Effector CD8-positive, alpha-beta T cell (primary cell): ENCODE measurements at regions not wholly inside any gene's neighbourhood (a gene's known extent, or its start where the extent isn't known, plus 50 kb on each side); places are given as distances from the start of the nearest gene placed in this dataset.
"Not testable (repeated sequence)": the region's sequence is repeated elsewhere in the genome, so short reads cannot be mapped to it uniquely, and the experiment has no call there.

ENCODE experiments used
- DNase-seq: peaks from one replicate; lab custom pipeline; 2025; lab: John Stamatoyannopoulos, UW

DNA sequence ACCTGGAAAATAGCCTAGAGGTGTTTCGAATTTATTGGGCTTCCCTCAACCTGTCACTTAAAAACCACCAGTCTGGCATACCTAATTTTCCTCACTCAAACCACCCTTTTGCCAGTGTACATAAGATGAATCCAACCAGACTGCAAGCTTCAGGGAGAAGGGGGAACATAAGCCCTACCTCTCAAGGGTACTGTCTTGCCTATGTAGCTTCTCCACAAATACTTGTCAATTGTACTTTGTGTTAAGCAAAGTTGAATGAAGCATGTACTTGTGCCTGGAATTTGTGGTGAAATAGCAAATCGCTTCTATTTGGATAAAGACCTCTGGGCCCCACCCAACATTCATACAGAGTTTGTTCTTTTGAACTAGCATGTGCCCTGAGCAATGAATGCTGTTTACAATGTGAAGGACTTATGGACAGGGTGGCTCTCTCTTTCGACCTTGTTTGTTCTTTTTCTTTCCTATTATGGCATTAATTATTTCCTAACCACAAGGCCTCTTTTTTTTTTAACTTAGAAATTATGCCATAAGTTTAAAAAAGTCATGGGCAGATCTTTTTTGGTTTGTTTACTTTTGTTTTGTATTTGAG is 580.2 kb downstream of the EBF1 start:
- no peak for DNase-seq

- no peak for DNase-seq
Measured at GRCh38 chr5:158516521-158516920, 583.2 kb downstream of the EBF1 start.

GRCh38 chr5:158514986-158515359 is 584.7 kb downstream of the EBF1 start:
- no peak for DNase-seq

GRCh38 chr5:158514319-158514985 is 585.3 kb downstream of the EBF1 start:
- no peak for DNase-seq

GRCh38 chr5:158513490-158514318 is 586.0 kb downstream of the EBF1 start:
- no peak for DNase-seq

DNA sequence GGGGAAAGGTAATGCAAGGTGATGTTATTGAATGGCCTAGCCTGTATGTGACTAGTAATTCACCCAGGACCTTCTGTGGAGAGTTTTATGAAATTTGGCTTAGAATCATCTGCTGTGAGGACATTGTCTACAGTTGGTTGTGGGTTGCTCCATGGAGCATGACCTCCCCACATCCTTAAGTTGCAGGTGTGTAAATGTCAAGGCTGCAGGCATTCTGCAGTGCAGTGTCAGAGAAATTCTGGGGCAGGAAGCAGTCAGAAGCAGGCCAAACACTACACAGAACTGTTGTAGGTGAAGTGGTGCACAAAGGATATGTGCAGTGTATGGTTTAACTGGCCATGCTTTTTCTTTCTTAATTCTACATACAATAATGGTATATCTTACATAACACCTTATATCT is 588.3 kb downstream of the EBF1 start:
- no peak for DNase-seq

GRCh38 chr5:158510479-158510878 is 589.2 kb downstream of the EBF1 start:
- no peak for DNase-seq

GRCh38 chr5:158506648-158507047 is 593.1 kb downstream of the EBF1 start:
- DNase-seq: no peak

DNA sequence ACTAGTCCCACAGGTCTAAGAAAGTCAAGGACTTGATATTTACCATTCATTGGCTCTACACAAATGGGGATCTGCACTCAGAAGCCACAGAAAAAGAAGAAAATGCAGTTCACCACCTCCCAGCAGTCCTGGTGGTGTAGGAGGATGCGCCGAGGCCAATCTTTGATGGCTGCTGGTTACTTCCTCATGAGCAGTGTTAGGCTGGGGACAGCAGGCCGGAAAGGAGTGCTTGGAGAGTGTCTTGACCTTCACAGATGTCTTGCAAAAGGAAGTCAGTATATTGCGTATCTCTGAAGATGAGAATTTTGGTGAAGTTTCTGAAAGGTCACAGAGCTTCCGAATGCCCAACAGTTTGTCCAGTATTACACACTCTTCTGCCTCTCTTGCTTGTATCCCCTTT is 597.0 kb downstream of the EBF1 start:
- DNase-seq: no peak

DNA sequence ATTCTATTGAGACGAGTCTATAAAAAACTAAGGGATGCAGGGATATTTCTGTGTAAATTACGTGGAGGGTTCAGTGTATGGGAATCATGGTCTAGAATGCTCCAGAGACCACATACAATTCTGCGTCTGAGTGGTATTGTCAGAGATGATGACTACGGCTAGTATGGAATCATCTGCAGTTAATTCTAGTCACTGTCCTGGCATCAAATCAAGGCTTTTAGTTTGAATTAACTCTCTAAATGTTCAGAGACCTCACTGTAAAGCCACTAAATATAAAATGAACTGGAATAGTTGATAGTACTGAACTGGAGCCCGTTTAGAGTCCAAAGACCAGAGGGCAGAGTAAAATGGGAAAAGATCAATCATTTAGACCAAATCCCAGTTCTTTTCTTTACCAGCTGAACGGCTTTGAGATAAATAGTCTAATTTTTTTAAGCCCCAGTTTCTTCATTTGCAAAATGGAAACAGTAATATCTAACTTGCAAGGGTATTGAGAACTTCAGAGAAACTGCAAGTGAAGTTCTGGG is 599.8 kb downstream of the EBF1 start:
- DNase-seq: no peak

DNA sequence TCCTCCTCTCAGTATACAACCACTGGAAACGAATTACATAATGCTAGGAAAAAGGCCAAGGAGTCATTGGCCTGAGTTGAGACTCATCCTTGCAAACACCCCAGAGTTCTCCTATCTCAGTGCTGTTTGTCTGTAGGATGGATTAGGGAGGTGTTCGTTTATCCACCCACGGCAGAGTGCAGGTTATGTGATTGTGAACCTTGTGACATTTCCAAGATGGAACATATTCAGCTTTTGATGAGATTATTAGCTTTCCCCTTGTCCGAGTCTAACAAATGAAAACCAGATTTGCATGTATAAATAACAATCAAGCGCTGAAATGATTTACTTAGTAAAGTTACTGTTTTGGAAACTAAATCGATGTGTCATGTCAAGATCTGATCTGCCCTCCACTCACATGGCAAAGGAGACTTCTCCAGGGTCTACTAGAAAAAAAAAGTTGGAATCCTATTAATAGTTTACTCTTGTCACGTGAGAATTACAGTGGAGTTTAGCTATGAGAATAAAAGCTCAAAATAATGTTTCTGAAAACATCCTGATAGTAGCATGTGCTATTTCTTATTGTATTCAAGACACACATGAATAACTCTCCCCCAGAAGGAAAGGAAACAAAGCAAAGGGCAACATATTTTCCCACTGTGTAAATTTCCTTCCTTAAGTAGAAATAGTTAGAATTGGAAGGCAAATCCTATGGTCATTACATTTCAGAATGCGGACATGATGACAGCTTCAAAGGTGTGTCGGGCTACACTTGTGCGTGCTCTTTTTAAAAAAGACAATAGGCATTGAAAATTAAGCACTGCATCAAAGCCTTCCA is 600.4 kb downstream of the EBF1 start:
- no peak for DNase-seq

DNA sequence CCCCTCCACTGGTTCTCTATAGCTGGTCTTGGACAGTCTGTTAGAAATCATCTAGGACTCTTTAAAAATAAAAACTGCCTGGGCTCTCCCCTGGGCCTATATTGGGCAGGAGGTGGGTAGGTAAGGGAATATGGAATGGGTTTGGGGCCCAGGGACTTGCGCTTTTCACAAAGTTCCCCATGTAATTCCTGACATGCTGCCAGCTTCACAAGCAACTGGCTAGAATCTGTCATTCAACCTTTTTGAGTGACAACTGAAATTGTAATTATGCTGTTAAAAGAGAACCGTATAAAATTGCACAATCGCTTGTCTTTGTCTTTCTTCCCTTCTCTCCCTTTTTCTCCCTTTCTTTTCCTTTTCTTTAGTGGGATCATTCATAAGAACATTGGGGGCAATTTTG is 603.1 kb downstream of the EBF1 start:
- DNase-seq: no peak

DNA sequence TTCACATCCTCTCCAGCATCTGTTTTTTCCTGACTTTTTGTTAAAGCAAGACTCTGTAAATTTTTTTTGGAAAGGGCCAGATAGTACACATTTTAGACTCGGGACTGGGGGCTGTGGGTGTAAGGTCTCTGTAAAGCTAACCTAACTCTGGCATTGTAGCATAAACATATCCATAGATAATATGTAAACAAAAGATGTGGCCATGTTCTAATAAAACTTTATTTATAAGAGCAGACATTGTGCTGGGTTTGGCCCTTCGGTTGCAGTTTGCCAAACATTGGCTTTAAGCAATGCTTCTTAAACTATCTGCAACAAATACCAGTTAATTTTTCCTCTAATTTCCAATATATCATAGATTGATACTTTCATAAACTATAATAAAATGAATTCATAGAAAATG is 605.2 kb downstream of the EBF1 start:
- DNase-seq: no peak

DNA sequence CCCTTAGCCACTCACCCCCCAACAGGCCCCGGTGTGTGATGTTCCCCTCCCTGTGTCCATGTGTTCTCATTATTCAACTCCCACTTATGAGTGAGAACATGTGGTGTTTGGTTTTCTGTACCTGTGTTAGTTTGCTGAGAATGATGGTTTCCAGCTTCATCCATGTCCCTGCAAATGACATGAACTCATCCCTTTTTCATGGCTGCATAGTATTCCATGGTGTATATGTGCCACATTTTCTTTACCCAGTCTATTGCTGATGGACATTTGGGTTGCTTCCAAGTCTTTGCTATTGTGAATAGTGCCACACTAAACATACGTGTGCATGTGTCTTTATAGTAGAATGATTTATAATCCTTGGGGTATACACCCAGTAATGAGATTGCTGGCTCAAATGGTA is 605.7 kb downstream of the EBF1 start:
- DNase-seq: not testable (repeated sequence)

DNA sequence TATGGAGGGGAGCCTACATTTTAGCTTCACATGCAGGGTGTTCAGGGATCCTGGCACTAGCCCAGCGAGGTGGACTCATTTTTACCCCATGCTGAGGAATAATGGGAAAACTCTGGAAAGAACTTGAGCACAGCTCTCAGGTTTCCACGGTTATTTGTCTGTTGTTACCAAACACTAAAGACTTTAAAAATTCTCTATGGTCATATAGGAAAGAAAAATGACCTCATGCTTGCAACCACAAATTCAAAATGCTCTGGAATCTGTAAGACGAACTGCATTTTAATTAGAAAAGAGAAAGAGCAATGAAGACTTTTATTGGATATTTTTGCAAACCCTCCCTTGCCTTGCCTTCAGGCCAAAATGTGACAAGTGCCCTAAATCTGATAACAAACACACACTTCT is 606.9 kb downstream of the EBF1 start:
- no peak for DNase-seq

DNA sequence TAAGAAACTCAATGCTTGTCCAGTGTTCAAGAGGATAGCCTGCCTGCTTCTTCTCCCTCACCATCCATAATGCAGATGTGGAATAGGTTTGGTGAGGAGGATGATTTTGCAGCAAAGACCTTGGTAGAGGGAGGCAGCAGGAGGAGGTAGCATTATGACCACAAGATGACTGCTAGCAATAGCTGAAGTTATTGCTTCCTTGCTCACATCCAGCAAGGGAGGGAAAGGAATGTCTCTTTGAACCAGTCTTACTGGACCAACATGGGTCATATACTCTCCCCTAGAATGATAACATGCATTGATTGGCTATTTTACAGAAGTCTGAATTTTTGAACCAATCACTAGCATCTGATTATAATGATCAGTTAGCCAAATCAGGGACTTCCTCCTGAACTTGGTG is 607.6 kb downstream of the EBF1 start:
- DNase-seq: no peak

DNA sequence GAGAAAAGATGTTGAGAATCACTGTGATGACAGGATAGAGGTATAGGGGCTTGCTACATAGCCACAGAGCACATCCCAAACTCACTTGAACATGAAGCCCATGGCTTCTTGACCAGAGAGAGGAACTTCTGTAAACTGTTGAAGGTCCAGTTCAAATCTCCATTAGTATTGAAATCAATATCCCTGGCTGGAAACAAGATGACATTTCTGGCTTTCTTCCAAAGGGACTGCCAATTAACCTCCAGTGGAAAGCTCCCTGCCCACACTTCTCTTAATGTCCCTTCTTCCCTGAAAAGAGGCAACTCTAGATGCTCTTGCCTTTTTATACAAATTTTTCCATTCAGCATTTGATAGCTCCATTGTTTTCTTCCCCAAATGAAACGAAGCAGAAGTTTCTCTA is 612.1 kb downstream of the EBF1 start:
- DNase-seq: no peak

DNA sequence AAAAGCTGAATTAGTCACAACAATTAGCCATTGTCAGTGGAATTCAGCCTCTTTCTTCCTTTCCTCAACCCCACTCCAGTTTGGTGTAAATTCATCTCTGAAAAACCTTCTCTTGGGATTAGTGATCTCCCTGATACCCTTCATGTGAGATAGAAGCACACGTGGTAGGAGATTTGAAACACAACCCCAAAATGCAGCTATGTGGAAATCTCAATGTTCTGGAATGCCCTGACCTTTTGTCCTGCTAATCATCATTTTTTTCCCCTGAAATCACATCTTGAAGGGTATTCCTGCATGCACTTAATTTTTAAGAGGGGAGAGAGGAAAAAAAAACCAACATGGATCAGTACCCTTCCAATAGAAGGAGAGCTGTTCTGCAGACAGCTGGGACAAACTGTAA is 612.6 kb downstream of the EBF1 start:
- DNase-seq: no peak

GRCh38 chr5:158486566-158486965 is 613.1 kb downstream of the EBF1 start:
- DNase-seq: no peak

DNA sequence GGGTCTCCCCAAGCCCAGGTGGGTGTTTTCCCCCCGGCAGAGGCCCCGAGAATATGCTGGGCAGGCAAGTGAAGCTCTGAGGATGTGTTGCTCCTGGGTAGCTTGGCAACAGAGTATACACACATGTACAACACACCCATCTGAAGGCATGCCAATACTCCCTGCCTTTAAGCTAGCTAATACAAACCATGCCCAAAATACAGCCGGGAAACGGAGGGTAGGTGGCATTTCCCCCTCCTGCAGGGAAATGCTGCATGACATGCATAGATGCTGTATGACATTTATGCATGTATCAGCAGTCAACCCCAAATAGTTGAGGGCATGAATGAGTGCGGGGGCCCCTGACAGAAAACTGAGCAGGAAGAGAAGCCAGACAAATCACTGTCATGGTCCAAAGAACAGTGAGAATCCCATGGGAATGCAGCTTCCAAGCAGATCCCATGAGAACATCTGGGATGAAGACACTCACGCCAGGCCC is 614.1 kb downstream of the EBF1 start:
- DNase-seq: no peak

GRCh38 chr5:158485047-158485446 is 614.7 kb downstream of the EBF1 start:
- no peak for DNase-seq

- no peak for DNase-seq
Measured at GRCh38 chr5:158484150-158484549, 615.6 kb downstream of the EBF1 start.
